ENCODE measurements at regions not wholly inside any gene's neighbourhood (a gene's known extent, or its start where the extent isn't known, plus 50 kb on each side); places are given as distances from the start of the nearest gene placed in this dataset.

- Histone ChIP-seq H3K36me3 (no peaks in the 10 kb centered on the region), H3K4me3 (no peak overlapping the region), H3K9me3 (no peaks in the 10 kb centered on the region), H3K27me3 (no peaks in the 10 kb centered on the region), H3K27ac (no peak overlapping the region), H3K4me1 (no peaks in the 10 kb centered on the region)
- intact Hi-C loops (cut with DNase I; ENCODE audit: low total_unique reads), result no loop called here
- TF ChIP-seq POLR2AphosphoS5 (IDR thresholded peaks at IDR 0.05) (no peak), CTCF (IDR thresholded peaks at IDR 0.05) (no peak), POLR2A (IDR thresholded peaks at IDR 0.05) (no peak)
- no peak for DNase-seq (ENCODE audit: low spot score in 2 of 2)
Observed at GRCh38 chr5:58133216-58133615, 326.7 kb downstream of the PLK2 start.

- Histone ChIP-seq H3K9me3 (no peaks in the 10 kb centered on the region), H3K27me3 (no peaks in the 10 kb centered on the region), H3K4me1 (no peaks in the 10 kb centered on the region), H3K4me3 (peak overlapping the region in 1 of 3 donors; percentile 21), H3K36me3 (no peaks in the 10 kb centered on the region), H3K27ac (peak overlapping the region; percentile 10 to 74)
- TF ChIP-seq POLR2A (IDR thresholded peaks at IDR 0.05), result no peak
- TF ChIP-seq CTCF (IDR thresholded peaks at IDR 0.05), result no peak
- no peak for TF ChIP-seq POLR2AphosphoS5 (IDR thresholded peaks at IDR 0.05)
- DNase-seq (ENCODE audit: low spot score in 2 of 2), result no peak
- intact Hi-C loops (cut with DNase I; ENCODE audit: low total_unique reads), result no loop called here
Observed at GRCh38 chr5:58127255-58128220, 332.3 kb downstream of the PLK2 start.

- Histone ChIP-seq H3K27me3 (no peaks in the 10 kb centered on the region), H3K27ac (no peak overlapping the region), H3K4me3 (no peak overlapping the region), H3K4me1 (no peaks in the 10 kb centered on the region), H3K36me3 (no peaks in the 10 kb centered on the region), H3K9me3 (no peaks in the 10 kb centered on the region)
- intact Hi-C loops (cut with DNase I; ENCODE audit: low total_unique reads), result no loop called here
- TF ChIP-seq POLR2AphosphoS5 (IDR thresholded peaks at IDR 0.05), result no peak
- TF ChIP-seq POLR2A (IDR thresholded peaks at IDR 0.05), result no peak
- TF ChIP-seq CTCF (IDR thresholded peaks at IDR 0.05), result no peak
- no peak for DNase-seq (ENCODE audit: low spot score in 2 of 2)
Observed at GRCh38 chr5:58123501-58123900, 336.4 kb downstream of the PLK2 start.

- H3K27ac ChIP-seq, result no peak overlapping the region
- DNase-seq (ENCODE audit: low spot score in 2 of 2), result no peak
- no peaks in the 10 kb centered on the region for H3K27me3 ChIP-seq
- no peak overlapping the region for H3K4me3 ChIP-seq
- no peaks in the 10 kb centered on the region for H3K4me1 ChIP-seq
- no peaks in the 10 kb centered on the region for H3K36me3 ChIP-seq
- intact Hi-C loops (cut with DNase I; ENCODE audit: low total_unique reads), result no loop called here
- H3K9me3 ChIP-seq, result no peaks in the 10 kb centered on the region
- no peak for TF ChIP-seq POLR2A (IDR thresholded peaks at IDR 0.05)
- TF ChIP-seq CTCF (IDR thresholded peaks at IDR 0.05), result no peak
- TF ChIP-seq POLR2AphosphoS5 (IDR thresholded peaks at IDR 0.05), result no peak
Observed at GRCh38 chr5:58122848-58123392, 337.0 kb downstream of the PLK2 start.

GRCh38 chr5:58122157-58122556 is 337.7 kb downstream of the PLK2 start:
- Histone ChIP-seq H3K36me3 (no peaks in the 10 kb centered on the region), H3K27me3 (no peaks in the 10 kb centered on the region), H3K4me3 (no peak overlapping the region), H3K4me1 (no peaks in the 10 kb centered on the region), H3K9me3 (no peaks in the 10 kb centered on the region), H3K27ac (no peak overlapping the region)
- intact Hi-C loops (cut with DNase I; ENCODE audit: low total_unique reads), result no loop called here
- no peak for TF ChIP-seq POLR2A (IDR thresholded peaks at IDR 0.05)
- no peak for TF ChIP-seq POLR2AphosphoS5 (IDR thresholded peaks at IDR 0.05)
- TF ChIP-seq CTCF (IDR thresholded peaks at IDR 0.05), result no peak
- DNase-seq (ENCODE audit: low spot score in 2 of 2), result no peak

Measured in breast epithelium (tissue), 4 donors.